SHP77 treated with DMSO at 0.1 percent for 48 hours (cell line): ENCODE measurements at regions not wholly inside any gene's neighbourhood (a gene's known extent, or its start where the extent isn't known, plus 50 kb on each side); places are given as distances from the start of the nearest gene placed in this dataset.
"Not testable (repeated sequence)": the region's sequence is repeated elsewhere in the genome, so short reads cannot be mapped to it uniquely, and the experiment has no call there.

ENCODE experiments used
- DNase-seq: peaks from one replicate; lab custom pipeline; 2025; lab: John Stamatoyannopoulos, UW

GRCh38 chr12:87086118-87086891 lies 830.1 kb upstream of the MGAT4C start:
- peak; percentile 4 for DNase-seq

GRCh38 chr12:87085286-87085685 lies 829.1 kb upstream of the MGAT4C start:
- DNase-seq, result no peak

DNA sequence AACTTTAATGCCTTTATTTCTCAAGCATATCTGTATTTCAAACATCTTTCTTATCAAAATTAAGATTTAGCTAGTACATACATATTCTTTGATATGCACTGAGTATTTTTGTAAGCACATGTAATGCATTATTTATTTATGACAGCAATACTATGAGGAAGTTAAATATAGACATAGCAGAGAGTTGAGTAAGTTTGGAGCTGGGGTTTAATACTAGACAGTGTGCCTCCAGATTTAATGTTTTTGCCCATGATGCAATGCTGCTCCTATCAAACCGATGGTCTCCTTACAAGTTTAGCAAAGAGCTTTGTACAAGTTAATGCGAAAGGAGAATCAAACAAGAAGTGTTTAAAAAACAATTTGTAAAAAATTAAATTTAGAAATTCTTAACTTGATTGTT lies 826.6 kb upstream of the MGAT4C start:
- no peak for DNase-seq

GRCh38 chr12:87074781-87075180 lies 818.6 kb upstream of the MGAT4C start:
- DNase-seq, result no peak

- no peak for DNase-seq
These were observed 810.1 kb upstream of the MGAT4C start for GRCh38 chr12:87066326-87066725.

GRCh38 chr12:87059231-87059630 lies 803.0 kb upstream of the MGAT4C start:
- DNase-seq, result no peak

DNA sequence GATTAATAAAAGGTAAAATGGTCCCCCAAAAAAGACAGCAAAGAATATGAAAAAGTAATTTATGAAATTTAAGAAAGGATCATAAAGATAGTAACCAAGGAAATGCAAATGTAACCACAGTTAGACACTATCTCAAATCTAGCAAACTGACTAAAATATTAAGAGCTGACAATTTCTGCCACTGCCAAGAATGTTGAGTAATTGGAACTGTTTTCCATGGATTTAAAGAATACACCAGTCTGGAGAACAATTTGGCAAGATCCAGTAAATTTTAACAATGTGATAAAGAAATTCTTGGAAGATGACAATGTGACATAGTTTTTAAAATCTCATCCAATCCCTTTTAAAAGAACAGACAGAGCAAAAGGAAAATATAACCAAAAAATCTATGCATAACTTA lies 798.0 kb upstream of the MGAT4C start:
- no peak for DNase-seq

- DNase-seq, result no peak
These were observed 795.4 kb upstream of the MGAT4C start for GRCh38 chr12:87051621-87052020.

- no peak for DNase-seq
These were observed 791.5 kb upstream of the MGAT4C start for GRCh38 chr12:87047691-87048090.

DNA sequence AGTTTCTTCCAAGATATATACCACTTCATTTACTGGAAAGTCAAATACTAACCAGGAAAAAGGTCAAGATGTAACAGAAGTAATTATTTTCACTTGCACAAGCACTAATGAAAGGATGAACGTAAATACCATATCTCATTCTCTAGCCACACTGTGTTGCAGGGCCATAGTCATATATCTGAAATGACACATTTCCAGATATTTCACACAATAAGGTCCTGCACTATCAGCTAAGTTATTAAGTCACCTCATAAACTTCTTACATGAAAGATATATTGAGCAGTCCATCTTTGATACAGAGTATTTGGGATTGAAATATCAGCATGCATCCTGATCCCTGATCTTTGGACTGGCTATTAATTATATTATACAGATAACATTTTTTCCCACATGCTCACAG lies 783.3 kb upstream of the MGAT4C start:
- DNase-seq, result no peak

GRCh38 chr12:87038098-87038497 lies 781.9 kb upstream of the MGAT4C start:
- DNase-seq, result no peak

GRCh38 chr12:87025976-87026375 lies 769.8 kb upstream of the MGAT4C start:
- no peak for DNase-seq

GRCh38 chr12:87021400-87021799 lies 765.2 kb upstream of the MGAT4C start:
- DNase-seq, result no peak

DNA sequence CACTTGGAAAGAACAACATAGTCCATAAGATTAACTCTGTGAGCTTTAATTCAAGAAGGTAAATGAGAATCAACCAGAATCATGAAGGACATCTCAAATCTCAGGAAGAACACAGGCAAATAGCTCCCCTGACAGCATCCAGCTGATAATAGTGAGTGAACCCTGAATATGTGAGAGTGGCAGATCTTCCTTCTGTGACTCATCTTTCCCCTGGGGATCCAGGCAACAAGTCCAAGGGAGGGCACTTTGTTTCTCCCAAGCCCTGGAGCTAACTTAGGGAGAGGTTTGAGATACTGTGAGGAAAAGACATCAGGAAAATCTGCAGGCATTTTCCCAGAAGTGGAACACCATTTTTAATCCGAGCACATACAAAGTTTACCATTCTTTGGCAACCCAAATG lies 763.9 kb upstream of the MGAT4C start:
- DNase-seq, result no peak

GRCh38 chr12:87015352-87015751 lies 759.2 kb upstream of the MGAT4C start:
- no peak for DNase-seq

DNA sequence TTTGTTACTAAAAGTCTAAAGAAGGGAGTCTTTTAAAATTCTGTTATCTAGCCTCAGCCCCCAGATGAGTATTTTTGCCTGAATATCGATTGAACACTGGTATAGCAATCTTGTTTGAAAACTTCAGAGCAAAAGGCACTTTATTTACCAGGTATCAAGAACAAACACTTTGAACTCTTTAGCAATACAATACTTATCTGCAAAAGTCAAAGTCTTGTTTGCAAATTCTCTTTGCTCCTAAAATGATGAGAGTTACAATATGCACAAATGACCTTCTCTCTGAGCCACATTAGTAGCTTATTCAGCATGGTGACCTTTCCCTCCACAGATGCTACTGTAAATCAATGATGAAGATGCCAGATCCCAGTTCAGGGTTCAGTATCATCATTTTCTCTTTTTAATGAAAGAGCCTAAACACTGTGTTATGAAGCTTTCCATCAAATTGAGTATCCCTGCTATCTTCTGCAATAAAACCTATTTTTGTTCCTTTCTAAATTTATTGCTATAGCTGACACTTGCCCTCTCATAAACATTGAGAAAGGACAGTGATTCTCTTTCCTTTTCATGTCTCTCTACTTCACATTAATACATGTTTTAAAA lies 752.7 kb upstream of the MGAT4C start:
- DNase-seq, result no peak

GRCh38 chr12:87001102-87001501 lies 744.9 kb upstream of the MGAT4C start:
- no peak for DNase-seq

DNA sequence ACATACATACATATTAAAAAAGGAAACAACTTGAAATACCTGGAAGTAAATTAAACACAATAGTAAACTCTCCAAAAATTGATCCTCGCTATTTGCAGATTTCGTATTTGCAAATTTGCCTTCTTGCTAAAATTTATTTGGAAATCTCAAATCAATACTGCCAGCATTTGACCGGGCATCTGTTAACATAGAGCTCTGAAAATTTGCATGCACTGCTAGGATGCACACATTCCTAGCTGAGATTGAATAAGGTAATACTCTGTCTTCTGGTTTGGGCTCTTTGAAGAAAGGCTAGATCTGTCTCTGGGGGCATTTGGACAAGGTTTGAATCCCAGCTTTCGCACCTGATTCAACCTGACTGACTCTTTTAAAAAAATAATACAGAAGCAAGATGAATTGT lies 729.1 kb upstream of the MGAT4C start:
- DNase-seq, result no peak

DNA sequence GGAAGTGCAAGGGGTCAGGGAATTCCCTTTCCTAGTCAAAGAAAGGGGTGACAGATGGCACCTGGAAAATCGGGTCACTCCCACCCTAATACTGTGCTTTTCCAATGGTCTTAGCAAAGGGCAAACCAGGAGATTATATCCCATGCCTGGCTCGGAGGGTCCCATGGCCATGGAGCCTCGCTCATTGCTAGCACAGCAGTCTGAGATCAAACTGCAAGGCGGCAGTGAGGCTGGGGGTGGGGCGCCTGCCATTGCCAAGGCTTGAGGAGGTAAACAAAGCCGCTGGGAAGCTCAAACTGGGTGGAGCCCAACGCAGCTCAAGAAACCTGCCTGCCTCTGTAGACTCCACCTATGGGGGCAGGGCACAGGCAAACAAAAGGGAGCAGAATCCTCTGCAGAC lies 714.4 kb upstream of the MGAT4C start:
- DNase-seq, result not testable (repeated sequence)

DNA sequence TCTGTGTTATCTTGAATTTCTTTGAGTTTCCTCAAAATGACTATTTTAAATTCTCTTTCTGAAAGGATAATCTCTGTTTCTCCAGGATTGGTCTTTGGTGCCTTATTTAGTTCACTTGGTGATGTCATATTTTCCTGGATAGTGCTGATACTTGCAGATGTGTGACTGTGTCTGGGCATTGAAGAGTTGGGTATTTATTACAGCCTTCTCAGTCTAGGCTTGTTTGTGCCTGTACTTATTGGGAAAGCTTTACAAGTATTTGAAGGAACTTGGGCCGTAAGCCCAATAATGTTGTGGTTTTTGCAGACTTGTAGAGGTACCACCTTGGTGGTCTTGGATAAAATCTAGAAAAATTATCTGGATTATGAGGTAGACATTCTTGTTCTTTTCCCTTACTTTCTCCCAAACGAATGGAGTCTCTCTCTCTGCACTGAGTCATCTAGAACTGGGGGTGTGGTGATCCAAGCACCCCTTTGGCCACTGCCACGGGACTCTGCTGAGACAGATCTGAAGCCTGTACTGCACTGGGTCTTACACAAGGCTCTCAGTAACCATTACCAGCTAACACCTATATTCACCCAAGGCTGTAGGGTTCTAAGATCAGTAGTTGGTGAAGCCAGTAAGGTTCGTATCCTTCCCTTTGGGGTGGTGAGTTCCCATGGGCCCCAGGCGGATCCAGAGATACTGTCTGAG lies 703.7 kb upstream of the MGAT4C start:
- DNase-seq, result no peak

DNA sequence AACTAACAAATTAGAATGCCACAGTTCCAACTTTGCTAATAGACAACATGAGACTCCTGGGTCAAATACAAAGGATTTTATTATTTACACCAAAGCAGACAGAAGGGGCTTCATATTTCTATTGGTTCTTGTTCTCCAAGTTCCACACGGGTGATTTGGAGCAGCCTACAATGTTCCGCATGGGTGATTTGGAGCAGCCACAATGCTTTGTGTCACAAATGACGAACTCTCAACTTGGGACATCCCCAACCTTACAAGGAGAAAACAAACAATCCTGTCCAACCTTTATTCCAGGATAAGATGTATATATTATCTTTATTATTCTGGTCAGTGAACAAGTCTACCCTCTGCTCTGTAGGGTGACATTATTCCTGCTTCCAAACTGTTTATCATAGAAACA lies 694.3 kb upstream of the MGAT4C start:
- DNase-seq, result no peak

DNA sequence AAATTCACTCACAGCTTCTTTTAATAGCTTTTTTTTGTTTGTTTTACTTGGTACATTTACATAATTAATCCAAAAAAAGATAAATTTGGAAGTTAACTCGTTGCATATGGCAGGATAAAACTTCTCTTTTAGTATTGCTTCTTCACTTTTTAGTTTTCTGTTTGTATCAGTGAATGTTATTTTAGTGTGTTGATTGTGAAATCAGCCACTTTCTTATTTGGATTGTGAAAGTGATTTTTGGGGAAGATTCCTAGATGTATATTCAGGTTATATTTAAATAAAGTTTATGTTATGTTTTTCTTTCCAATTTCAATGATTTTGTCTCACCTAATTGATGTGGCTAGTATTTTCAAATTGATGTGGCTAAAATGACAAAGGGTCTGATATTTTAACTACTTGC lies 693.9 kb upstream of the MGAT4C start:
- no peak for DNase-seq

DNA sequence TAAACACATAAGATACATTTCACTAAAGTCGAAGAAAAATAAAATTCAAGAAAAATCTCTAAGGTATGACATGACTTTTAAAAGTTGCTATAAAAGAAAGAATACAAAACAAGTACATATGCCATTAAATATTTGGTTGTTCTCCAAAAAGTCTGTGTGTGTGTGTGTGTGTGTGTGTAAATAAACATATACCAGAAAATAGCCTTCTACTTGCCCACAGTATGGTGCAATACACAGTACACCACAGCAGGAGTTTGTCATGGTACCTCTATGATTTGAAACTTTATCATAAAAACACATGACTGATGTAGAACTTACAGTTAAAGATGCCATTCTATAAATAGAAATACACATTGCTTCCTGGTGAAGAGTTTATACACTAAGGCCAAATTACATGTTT lies 692.7 kb upstream of the MGAT4C start:
- no peak for DNase-seq
